GM21528 (cell line): ENCODE measurements at regions not wholly inside any gene's neighbourhood (a gene's known extent, or its start where the extent isn't known, plus 50 kb on each side); places are given as distances from the start of the nearest gene placed in this dataset.
A peak's percentile ranks its signal among the peaks of the same experiment; 100 is the strongest.

Experiments used
- ATAC-seq: cut with Tn5 transposase; IDR thresholded peaks from one replicate; pipeline ENCODE4 v1.9.1; 2021; ENCODE audit warnings: mild to moderate bottlenecking, moderate library complexity; ENCODE audit not compliant: unreplicated experiment, low FRiP score

DNA sequence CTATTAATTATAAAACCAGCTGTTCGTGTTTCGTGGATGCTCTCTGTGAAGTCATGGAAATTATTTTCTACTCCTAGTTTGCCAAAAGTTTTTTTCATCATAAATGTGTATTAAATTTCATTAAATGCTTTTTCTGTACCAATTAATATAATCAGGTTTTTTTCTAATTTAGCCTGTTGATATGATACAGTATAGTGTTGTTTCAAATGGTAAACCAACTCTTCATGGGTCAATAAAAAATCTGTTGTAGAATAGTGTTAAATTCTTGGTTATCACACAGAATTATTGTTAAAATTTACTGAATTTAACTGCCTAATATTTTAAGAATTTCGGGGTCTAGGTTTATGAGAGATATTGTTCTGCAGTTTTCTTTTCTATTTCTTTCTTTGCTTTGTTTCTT lies 505.9 kb upstream of the MANEA start:
- ATAC-seq = no peak

DNA sequence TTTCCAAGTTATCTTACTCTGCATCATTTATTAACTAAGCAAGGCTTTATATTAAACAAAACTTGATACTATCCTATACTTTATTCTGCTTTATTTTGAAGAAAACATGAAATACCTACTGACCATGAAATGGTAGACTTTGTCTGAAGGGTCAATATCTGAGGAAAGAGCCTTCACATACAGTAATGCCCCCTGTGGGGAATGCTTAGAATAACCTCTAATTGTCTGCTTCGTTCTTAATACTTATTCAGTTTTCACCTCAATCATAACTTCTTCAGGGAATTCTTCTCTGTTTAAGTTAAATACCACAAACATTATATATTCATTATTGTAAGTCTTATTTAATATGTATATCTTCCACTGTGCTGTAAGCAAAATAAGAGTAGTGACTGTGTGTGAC lies 498.9 kb upstream of the MANEA start:
- no peak for ATAC-seq

DNA sequence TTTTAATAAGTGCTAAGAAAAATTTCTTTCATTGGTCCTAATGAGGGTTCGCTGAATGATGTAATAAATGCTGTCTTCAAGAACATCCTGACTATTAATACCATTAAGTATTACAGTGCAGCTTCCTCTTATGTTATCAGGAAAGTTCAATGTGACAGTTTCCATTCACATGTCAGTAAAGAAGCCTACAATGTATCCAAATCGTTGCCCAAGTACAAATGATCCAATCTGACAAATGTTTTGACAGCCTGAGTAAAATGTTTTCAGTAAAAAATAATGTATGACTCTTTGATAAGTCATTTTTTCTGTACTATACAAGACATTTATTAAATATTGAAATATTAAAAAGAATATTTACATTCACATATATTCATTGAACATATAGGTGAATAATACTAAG lies 496.1 kb upstream of the MANEA start:
- no peak for ATAC-seq

DNA sequence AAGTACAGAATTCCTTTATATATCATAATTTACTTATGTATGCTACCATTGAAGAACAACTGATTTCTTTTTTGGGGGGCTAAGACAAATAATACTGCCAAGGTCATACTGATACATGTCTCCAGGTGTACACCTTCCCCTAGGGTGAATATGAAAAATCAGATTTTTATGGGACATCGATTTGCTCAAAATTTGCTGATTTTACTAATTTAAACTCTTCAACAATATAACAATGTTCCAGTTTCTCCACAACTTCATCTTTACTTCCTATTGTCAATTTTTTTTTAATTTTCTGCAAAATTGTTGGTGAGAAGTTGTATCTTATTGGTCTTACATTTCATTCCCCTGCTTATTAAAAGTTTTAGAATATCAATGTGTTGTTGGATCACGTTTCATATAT lies 495.4 kb upstream of the MANEA start:
- ATAC-seq = no peak

DNA sequence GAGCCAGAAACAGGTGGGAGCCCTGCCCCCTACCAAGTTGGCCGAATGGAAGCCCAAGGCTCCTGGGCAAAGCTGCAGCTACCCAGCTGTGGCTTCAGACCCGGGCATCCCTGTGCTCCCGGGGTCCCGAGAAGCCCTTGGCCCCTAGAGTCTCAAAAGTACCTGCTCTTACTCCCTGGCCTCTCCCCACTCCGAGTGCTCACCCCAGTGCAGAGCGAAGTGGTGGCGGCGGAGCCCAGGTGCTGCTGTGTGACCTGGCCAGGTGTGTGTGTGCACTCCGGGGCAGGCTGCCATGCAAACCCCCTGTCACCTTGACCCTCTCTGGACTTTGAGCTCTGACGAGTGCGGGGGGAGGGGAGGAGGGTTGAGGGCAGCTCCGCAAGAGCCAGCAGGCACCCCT lies 493.8 kb upstream of the MANEA start:
- no peak for ATAC-seq

DNA sequence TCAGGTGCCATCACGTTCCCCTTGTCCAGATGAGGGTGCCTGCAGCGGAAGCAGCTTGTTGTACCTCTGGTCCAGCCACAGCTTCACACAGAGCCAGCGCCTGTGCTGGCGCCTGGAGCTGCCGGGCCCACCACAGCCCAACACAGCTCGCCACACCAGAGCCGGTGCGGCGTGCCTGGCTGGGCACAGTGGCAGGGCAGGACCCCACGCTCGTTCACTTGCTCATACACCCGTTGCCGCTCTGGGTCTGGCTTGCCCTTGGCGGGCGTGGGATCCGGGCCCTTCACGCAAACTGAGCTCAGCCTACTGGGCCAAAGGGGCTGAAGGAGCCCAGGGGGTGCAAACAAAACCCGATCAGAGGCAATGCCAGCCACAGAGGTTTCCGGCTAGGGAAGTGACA lies 492.5 kb upstream of the MANEA start:
- ATAC-seq = no peak

DNA sequence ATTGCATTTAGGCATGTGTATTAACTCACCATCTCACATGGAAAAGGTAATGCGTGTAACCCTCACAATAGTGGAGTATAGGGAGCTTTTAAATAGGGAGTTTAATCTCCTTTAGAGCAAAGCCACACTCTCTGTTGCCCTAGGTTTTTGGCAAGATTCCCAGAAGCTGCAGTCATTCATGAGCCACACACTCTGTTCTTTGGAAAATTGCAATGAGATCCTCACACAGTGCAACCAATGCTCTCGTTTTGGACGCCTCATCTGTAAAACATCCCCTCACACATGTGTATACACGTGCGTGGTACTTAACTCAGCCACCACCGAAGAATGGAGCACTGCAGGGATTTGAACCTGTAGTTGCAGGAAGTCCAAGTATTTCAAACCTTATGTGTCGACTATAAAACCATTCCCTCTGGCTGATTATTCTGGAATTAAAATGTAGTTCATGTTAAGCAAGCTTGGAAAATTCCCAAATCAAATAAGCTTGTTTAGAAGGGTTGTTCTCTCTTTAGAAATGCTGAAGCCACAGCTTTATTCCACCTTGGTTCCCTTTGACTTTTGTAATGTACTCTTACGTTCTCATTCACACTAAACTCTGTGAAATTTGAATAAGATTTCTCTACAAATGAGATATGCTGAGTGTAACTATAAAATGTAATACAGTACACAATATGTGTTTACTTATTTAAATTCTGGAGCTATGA lies 489.8 kb upstream of the MANEA start:
- ATAC-seq = no peak

DNA sequence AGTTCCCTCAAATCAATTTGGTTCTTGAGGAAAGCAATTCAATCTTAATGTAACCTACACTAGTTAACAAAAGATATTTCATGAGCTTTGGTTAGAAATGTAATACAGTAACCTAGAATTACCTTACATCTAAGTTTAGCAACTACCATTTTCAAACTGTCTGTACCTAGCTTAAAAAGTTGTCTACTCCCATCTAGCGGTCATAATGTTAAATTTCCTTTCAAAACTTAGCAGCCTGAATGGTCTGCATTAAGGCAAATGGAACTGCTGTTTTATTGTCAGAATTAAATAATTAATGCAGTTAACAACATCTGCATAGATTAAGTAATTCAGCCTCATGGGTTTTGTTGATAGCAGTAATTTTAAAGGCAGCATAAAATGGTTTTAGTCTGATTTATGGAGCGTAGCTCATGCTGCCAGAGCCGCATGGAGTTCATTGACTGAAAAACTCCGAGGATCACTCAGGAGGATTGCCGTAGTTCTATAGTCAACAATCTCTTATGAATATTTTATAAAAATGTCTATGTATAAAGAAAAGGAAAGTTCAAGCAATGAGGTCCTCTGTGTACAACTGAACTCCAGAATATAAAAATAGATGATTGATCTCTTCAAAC lies 485.4 kb upstream of the MANEA start:
- ATAC-seq = peak; percentile 90

DNA sequence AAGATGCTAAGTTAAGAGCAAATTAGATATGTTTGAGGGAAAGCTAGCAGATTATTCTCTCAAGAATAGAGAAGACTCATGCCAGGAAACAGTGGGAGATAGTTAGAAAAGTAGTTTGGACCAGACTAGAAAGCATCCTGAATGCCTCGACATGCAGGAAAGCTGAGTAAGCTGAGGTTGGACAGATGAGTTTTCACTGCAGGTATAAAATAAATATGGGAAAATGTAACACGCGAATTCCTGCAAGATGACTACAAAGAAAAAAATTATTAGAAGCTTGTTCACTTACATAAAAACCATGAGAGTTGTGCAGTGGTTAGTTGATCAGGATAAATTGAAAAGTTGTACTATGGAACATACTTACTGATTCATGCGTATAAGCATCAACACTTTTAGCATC lies 484.2 kb upstream of the MANEA start:
- ATAC-seq = no peak

DNA sequence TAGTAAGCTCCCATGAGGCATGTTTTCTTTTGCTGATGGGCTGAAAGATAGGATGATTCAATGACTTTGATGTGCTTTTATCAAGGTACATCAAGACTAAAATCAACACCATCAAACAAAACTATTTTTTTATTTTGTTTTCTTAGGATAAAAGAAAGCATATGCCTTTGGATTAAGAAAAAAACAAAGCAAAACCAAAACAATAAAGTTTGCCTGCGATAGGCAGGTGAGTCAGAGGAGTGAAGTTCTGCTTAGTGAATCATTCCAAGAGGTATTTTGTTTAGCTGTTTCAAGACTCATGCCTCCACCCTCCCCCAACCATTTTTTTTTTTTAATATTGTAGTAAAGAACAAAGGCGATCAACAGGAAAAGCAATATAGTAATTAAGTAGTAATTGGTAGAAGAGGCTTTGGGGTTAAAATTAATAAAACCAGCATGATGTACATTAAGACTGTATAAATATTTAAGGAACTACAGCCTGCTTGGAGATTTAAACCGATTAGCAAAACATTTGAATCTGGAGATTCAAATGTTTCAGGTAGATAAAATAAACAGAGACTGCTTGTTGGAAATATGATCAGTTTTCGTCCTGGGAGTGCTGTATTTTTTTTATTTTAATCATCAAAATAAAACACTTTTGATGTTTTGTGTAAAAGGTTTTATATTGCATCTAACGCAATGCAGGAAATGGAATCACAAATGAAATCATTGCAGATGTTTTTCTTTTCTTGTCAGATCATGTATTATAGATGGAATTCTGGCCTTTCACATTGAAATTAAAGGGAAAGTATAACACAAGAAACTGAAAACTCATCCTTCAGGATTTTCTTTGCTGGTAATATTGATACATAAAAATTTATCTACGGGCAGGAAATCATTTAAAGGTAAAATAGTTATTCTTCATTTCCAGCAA lies 482.3 kb upstream of the MANEA start:
- ATAC-seq = no peak

DNA sequence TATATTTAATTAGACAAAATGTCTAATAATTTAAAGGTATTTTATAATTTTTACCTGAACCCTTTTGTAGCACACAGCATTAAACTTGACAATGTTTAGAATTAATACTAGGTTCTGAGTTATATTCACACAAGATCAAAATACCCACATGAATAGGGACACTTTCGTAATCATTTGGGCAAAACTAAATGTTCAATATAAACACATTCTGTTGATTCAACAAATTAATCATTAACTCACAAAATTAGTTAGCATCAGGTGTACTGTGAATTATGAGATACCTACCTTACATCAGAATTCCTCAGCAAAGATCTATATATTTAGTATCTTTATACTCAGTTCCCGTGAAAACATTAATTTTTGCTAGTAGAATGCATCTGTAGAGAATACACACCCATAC lies 481.5 kb upstream of the MANEA start:
- ATAC-seq = no peak

DNA sequence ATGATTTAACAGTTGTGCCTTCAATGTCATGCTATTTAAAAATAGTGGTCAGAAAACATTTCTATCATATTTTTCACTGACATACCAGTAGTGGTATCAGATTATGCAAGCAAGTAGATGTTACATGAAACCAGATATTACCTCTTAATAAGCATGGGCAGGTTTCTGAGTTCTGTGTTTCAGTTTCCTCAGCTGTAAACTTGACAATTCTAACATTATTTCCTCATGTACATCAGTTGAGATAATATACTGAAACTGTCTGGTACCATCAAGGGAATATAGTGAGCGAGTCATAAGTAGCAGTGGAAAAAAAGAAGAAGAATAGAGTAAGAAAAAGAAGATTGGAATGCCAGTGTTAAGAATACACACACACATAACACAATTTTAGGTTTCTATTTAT lies 477.9 kb upstream of the MANEA start:
- no peak for ATAC-seq

DNA sequence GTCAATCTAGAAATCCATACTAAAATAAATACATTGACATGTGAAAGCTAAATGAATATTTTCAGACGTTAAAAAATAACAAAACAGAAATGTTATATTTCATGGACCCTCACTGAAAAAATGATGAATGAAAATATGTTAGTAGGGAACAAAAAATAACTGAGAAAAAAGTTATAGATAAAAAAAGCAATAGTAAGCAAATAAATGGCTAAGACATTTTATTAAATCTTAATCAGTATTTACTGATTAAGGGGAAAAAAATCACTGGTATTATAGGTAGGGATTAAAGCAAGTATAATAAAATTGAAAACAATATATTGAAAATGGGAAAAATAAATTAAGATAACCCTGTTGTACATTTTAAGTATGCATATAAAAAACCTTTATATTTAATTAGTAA lies 468.1 kb upstream of the MANEA start:
- no peak for ATAC-seq

DNA sequence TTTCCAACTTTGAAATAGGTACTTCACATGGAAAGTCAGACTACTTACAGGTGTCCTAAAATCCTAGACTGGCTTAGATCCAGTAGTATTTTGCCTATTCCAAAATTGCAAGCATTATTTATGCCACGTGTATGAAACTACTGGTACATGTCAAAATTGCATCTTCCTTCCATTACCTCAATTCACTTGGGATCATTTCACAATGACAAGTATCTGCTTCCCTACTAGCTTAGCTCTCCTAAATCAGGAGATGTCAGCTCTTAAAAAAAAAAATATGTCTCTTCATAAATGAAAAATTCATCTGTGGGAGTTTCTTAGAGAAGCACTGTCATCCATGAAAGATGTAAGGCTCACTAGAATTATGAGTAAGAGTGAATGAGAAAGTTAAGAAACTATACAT lies 466.6 kb upstream of the MANEA start:
- no peak for ATAC-seq

DNA sequence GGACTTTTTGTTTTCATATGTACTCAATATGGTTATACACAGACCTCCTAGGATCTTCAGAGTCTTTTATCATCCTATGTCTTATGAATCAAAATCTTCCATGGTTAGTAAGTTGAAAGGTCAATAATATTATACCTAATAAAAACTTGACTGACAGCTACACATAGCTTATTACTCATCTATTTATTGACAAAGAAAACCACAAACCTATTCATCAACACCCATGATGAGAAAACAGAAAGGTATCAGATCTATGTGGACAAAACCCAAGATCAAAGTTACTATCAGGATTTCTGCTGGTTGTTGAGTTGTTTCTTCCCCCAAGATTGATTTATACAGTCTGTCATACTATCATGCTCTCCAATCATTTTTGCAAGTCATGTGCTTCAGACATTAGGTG lies 460.1 kb upstream of the MANEA start:
- no peak for ATAC-seq

DNA sequence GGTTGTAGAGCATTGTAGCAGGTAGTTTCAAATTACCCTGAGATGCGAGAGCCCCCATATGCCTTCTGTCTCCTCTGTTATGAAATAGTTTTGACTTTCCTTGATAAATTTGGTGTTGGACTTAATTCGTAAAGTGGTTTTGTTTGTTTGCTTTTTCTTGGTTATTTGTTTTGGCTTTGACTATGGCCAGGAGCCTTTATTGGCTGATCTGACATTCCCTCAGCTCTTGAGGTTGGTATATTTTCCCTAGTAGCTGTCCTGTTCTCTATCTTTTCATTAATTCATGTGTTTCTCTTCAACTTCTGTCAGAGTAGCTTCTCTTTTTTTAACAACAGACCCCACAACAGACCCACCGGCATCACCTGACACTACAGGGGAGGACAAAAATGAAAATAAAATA lies 457.4 kb upstream of the MANEA start:
- no peak for ATAC-seq

DNA sequence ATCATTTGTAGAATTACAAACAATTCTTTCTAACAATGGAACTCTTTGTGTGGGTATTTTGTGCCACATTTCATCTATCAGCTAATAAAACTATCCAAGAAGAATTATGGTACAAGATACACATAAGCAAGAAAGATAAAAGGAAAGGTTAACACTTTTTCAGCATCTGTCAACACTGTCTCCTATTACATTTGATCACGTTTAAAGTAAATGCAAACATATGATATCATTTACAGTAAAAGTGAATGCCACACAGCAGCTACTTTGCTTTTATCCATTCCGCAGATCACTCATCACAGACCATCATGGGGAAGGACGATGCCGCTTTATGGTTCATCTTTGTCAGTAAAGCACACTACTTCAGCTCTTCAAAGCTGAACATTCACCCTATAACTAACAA lies 456.4 kb upstream of the MANEA start:
- ATAC-seq = no peak

DNA sequence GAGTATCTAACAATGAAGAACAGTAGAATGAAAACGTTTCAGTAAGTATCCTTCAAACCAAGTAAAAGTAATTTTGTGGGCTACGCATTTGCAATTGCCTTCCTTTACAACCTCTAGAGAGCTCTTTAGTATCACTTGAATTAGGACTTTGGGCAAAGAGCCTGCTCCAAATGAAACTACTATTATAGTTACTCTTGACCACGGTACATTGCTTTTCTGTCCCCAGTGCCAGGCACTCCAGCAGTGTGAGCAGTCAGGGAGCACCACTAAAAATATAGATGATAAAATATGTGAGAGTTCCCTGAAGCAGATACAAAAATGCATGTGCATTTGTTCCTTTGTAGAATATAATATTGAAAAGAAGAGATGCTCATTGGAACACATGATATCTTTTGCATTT lies 450.1 kb upstream of the MANEA start:
- no peak for ATAC-seq

DNA sequence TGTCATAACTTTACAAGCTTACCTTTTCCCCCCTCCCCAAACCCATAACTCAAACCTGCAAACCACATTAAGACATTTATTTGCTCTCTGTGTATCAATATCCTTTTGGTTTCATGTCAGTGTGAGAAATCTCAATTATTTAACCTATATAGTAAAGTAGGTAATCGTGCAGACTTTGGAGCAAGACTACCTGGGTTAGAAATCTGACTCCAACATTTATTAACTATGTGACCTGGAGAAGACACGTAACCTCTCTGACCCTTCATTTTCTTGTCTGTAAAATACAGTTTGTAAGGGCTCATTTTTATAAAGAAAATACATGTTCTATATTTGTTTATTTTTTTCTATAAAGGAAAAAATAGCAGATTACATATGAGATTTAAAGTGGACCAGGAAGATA lies 448.9 kb upstream of the MANEA start:
- ATAC-seq = no peak

DNA sequence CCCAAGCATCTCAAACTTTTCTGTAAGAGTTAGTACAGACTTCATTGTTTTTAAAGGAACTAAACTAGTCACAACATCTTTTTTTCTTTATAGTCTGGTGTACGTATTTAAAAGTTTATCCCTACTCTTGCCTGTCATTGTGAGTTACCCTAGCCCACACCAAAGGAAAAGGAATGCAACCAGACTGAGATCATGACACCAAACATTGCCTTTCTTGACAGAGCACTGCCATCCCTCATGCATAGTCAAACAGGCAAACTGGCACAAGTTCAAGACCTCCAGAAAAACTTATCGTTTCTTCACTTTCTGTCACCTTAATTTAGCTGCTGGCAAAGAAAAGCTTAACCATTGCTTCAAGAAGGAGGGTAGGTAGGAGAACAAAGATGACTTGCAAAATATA lies 448.4 kb upstream of the MANEA start:
- ATAC-seq = no peak

DNA sequence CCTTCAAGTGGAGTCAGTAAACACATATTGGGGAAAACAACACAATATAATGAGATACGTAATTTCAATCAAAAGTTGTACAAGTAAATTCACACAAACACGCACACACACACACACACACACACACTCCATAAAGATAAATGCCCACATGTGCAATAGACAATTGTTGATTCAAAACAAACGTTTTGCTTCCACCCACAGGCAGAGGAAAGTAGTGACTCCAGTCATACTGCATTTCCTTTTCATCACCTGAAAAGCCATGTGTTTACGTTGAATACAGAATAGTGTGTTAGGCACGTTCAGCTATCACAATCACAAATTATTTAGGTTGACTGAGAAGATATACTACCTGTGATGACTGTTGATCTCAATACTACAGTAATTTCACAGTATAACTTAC lies 443.8 kb upstream of the MANEA start:
- no peak for ATAC-seq

DNA sequence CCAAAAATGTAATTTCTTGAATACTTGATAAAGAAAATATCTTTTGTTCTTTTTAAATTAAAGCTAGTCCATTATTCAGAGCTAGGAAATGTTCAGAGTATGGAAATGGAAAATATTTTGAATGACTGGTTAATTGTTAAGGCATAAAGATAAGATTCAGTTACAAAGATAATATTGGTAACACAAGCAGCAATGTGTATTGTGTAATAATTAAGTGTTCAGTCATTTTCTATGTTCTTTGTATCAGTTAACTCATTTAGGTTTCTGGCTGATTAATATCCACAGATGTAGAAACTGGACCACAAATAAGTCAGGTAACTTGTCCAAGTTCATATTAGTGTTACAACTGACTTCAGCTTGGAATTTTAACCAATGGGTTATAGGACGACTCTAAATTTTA lies 442.2 kb upstream of the MANEA start:
- ATAC-seq = no peak
